ENCODE measurements at regions not wholly inside any gene's neighbourhood (a gene's known extent, or its start where the extent isn't known, plus 50 kb on each side); places are given as distances from the start of the nearest gene placed in this dataset.
"Not testable (repeated sequence)": the region's sequence is repeated elsewhere in the genome, so short reads cannot be mapped to it uniquely, and the experiment has no call there.

DNA sequence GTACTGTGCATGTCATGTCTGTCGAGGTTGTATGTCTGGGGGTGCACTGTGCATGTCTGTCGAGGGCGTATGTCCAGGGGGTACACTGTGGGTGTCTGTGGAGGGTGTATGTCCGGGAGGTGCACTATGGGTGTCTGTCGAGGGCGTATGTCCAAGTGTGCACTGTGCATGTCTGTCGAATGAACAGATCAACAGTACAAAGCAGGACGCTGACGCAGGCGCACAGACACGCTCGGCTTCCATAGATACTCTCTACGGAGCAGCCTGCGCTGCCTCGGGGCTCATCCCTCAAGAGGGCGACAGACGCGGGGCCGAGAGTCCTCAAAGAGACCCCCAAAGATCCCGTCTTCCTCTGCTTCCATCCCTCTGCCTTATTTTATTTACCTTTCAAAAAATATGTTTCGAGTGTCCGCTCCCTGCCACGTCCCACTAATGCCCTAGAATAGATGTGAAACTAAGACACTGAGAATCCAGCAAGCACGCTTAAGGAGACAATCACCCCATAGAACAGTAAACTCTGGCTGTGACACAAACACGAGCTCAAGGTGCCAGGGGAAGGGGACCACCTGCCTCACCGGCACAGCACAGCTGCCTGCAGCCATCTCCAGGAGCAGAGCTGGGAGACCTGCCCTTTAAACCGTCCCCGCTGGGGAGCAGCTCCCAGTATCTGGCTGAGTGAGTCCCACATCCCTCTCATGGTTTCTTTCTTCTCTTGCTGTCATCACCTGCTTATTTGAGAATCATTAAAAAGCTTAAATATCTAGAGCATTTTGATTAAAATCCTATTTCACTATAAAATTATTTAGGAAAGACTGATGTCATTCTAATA, 250.5 kb upstream of the MYT1L start:
- DNase-seq = no peak
- no peak for ATAC-seq (ENCODE audit: poor library complexity)
- intact Hi-C loops (cut with DNase I) = no loop called here

DNA sequence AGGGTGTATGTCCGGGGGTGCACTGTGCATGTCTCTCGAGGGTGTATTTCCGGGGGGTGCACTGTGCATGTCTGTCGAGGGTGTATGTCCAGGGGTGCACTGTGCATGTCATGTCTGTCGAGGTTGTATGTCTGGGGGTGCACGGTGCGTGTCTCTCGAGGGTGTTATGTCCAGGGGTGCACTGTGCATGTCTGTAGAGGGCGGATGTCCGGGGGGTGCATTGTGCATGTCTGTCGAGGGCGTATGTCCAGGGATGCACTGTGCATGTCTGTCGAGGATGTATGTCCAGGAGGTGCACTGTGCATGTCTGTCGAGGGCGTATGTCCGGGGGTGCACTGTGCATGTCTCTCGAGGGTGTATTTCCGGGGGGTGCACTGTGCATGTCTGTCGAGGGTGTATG, 249.8 kb upstream of the MYT1L start:
- ATAC-seq (ENCODE audit: poor library complexity); intact Hi-C loops (cut with DNase I); DNase-seq: not testable (repeated sequence)

DNA sequence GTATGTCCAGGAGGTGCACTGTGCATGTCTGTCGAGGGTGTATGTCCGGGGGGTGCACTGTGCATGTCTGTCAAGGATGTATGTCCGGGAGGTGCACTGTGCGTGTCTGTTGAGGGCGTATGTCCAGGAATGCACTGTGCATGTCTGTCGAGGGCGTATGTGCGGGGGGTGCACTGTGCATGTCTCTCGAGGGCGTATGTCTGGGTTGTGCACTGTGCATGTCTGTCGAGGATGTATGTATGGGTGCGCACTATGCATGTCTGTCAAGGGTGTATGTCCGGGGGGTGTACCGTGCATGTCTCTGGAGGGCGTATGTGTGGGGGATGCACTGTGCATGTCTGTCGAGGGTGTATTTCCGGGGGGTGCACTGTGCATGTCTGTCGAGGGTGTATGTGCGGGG, 249.3 kb upstream of the MYT1L start:
- DNase-seq = no peak
- ATAC-seq (ENCODE audit: poor library complexity) = no peak
- intact Hi-C loops (cut with DNase I) = no loop called here

GRCh38 chr2:2579814-2580213, 248.7 kb upstream of the MYT1L start:
- DNase-seq (no peak), ATAC-seq (ENCODE audit: poor library complexity) (no peak)

GRCh38 chr2:2577407-2577831, 246.3 kb upstream of the MYT1L start:
- ATAC-seq (ENCODE audit: poor library complexity) (peak; percentile 20), DNase-seq (no peak)
- intact Hi-C loops (cut with DNase I) = no loop called here

More at GRCh38 chr2:2579814-2580213, 248.7 kb upstream of the MYT1L start:
- intact Hi-C loops (cut with DNase I) = no loop called here

DNA sequence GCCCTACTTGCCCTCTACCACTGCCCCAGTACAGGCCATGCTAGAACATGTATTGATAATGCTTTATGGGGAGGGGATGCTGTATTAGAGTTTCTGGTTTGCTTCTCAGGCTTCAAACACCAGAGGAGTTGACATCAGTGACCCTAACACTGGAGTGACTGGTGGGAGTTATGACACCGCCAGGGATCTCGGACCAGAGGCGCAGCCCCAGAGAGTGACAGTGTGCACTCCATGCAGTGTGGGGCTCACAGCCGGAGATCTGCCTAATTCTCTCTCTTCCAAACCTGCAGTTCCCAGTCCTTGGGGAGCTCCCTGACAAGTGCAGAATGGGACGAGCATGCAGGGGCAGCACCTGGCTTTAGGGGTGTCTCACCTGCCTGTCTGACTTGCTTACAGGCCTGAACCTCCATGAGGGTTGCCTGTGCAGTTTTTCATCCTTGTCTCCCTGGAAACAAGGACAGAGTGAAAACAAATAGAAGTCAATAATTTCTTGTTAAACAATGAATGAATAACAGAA, 244.9 kb upstream of the MYT1L start:
- intact Hi-C loops (cut with DNase I) = no loop called here
- no peak for ATAC-seq (ENCODE audit: poor library complexity)
- no peak for DNase-seq

GRCh38 chr2:2575181-2575577, 244.1 kb upstream of the MYT1L start:
- intact Hi-C loops (cut with DNase I) = no loop called here
- ATAC-seq (ENCODE audit: poor library complexity) (no peak), DNase-seq (no peak)

GRCh38 chr2:2574401-2575180, 243.5 kb upstream of the MYT1L start:
- intact Hi-C loops (cut with DNase I) = no loop called here
- no peak for DNase-seq

GRCh38 chr2:2573658-2574293, 242.7 kb upstream of the MYT1L start:
- intact Hi-C loops (cut with DNase I) = no loop called here
- ATAC-seq (ENCODE audit: poor library complexity) (no peak), DNase-seq (no peak)

More at GRCh38 chr2:2574401-2575180, 243.5 kb upstream of the MYT1L start:
- ATAC-seq (ENCODE audit: poor library complexity) = no peak

GRCh38 chr2:2573205-2573604, 242.1 kb upstream of the MYT1L start:
- ATAC-seq (ENCODE audit: poor library complexity) (no peak), DNase-seq (no peak)
- intact Hi-C loops (cut with DNase I) = no loop called here

DNA sequence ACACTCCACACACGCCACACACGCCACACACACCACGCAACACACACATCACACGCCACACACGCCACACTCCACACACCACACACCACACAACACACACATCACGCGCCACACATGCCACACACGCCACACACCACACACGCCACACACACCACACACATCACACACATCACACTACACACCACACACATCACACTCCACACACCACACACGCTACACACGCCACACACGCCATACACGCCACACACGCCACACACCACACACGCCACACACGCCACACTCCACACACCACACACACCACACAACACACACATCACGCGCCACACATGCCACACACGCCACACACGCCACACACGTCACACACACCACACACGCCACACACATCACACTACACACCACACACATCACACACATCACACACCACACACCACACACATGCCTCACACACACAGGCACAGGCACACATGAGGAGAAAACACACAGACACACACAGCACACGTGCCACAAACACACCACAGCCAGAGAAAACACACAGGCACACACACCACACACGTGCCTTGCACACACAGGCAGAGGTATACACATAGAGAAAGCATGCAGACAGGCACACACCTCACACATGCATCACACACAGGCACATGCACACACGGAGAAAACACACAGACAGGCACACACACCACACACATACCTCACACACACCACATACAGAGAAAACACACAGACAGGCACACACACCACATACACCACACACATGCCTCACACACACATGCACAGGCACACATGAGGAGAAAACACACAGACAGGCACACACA, 241.5 kb upstream of the MYT1L start:
- intact Hi-C loops (cut with DNase I) = no loop called here
- ATAC-seq (ENCODE audit: poor library complexity) = no peak

GRCh38 chr2:2571301-2572150, 240.5 kb upstream of the MYT1L start:
- intact Hi-C loops (cut with DNase I) = no loop called here
- ATAC-seq (ENCODE audit: poor library complexity) = no peak
- DNase-seq = no peak

More for the DNA sequence above, 241.5 kb upstream of the MYT1L start:
- DNase-seq = no peak

DNA sequence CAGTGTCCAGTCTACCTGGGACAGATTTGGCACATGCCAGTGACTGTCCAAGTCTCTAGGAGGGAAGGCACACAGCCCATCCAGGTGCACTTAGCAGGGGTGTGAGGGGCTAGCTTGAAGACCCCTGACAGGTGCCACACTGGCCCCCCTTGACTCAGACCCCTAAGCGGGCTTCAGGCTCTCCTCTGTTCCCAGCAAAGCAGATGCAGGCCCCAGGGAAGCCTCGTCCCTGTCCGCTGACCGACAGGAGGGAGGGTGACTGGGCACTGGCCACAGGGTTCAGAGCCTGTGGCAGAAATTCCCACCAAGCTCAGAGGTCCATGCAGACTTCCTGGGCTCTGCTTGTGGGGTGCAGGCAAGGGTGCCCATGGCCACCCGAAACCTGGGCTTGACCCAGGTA, 239.8 kb upstream of the MYT1L start:
- DNase-seq (no peak), ATAC-seq (ENCODE audit: poor library complexity) (no peak)
- intact Hi-C loops (cut with DNase I) = no loop called here

DNA sequence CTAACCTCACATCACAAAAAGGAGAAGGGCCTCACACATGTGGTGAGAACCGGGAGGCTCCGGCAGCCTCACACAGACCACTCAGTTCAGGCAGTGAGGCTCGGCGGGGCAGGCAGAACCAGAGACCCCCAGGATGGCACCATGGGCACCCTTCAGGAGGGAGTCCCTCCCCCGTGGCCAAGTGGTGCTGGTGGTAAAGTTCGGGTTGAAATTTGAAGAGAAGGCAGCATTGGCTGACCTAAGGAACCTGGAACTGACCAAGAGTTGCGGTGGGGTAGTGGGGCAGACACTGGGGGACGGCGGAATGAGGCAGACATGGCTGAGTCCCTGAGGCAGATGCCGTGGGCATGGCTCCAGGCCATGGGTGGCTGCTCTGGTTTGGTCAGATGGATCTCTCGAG, 239.3 kb upstream of the MYT1L start:
- intact Hi-C loops (cut with DNase I) = no loop called here
- DNase-seq (no peak), ATAC-seq (ENCODE audit: poor library complexity) (no peak)

GRCh38 chr2:2569836-2570235, 238.8 kb upstream of the MYT1L start:
- ATAC-seq (ENCODE audit: poor library complexity) (no peak), DNase-seq (no peak)
- intact Hi-C loops (cut with DNase I) = no loop called here

DNA sequence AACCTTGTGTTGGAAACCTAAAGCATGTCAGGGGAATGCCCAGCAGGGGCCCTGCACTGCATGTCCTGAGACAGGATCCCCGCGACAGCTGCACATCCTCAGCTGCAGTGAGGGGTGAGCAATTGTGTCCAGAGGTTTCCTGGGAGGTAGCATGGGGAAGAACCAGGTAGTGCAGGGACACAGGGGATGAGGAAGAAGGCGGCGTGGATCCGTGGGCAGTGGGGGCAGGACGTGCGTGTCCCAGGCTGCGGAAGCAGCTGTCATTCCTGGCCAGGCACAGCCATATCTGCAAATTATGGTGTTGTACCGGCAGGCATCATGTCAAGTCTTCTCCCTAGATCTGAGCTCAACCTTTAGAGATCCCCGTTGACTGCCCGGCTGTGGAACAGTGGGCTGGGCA, 238.2 kb upstream of the MYT1L start:
- intact Hi-C loops (cut with DNase I) = no loop called here
- DNase-seq (no peak), ATAC-seq (ENCODE audit: poor library complexity) (no peak)

DNA sequence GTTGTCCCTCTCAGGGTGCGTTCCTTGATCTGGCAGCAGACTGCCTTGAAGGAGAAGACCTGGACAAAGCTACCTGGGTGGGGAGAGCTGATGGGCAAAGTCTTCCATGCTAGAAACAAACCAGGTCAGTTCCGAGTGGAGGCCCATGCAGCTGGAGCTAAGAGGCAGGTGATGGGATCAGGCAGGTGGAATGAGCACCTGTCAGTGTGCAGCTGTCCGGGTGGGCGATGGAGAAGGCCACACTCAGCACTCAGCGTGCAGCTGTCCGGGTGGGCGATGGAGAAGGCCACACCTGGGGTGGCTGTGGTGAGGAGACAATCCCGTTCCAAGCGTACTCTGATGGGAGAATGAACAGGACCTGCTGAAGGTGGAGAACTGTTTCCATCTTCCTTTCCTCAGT, 237.3 kb upstream of the MYT1L start:
- DNase-seq (no peak), ATAC-seq (ENCODE audit: poor library complexity) (no peak)
- intact Hi-C loops (cut with DNase I) = no loop called here

- intact Hi-C loops (cut with DNase I) = no loop called here
- DNase-seq = no peak
- no peak for ATAC-seq (ENCODE audit: poor library complexity)
These were observed 236.7 kb upstream of the MYT1L start for GRCh38 chr2:2567776-2568175.
